ENCODE measurements at regions not wholly inside any gene's neighbourhood (a gene's known extent, or its start where the extent isn't known, plus 50 kb on each side); places are given as distances from the start of the nearest gene placed in this dataset.

GRCh38 chr2:161061786-161062185 lies 98.4 kb upstream of the TANK start:
- no peaks in the 10 kb centered on the region for H3K9me2 ChIP-seq (ENCODE audit: low read depth, low read length)
- H3K27me3 ChIP-seq (ENCODE audit: insufficient read depth, low read length), result no peaks in the 10 kb centered on the region; the same call in 1 of the 2 replicates
- no peak overlapping the region for H3K4me2 ChIP-seq (ENCODE audit: low read length)
- no peaks in the 10 kb centered on the region for H4K20me1 ChIP-seq (ENCODE audit: insufficient read depth, low read length)
- no peaks in the 10 kb centered on the region for H3K4me1 ChIP-seq (ENCODE audit: insufficient read depth, low read length, severe bottlenecking)
- no peak overlapping the region for H3K27ac ChIP-seq (ENCODE audit: low read depth, low read length, poor library complexity, severe bottlenecking)
- no peak overlapping the region for H3K9ac ChIP-seq (ENCODE audit: low read length)
- no peaks in the 10 kb centered on the region for H3K36me3 ChIP-seq (ENCODE audit: insufficient read depth, low read length)
- no peak overlapping the region for H3K4me3 ChIP-seq (ENCODE audit: low read depth, low read length, poor library complexity, severe bottlenecking)
- no peaks in the 10 kb centered on the region for H3K9me3 ChIP-seq (ENCODE audit: low read length)
- no peaks in the 10 kb centered on the region for H3K79me2 ChIP-seq (ENCODE audit: insufficient read depth, low read length)
- H3F3A ChIP-seq (ENCODE audit: insufficient read depth, low read length), result no peaks in the 10 kb centered on the region
- no peak overlapping the region for H2AFZ ChIP-seq (ENCODE audit: low read length)
- no peak for TF ChIP-seq EZH2 (IDR thresholded peaks at IDR 0.05; ENCODE audit: borderline replicate concordance, low read length)
- TF ChIP-seq CTCF (IDR thresholded peaks at IDR 0.05; ENCODE audit: low read length), result no peak

GRCh38 chr2:161063157-161063945 lies 96.9 kb upstream of the TANK start:
- TF ChIP-seq CTCF (IDR thresholded peaks at IDR 0.05; ENCODE audit: low read length) (peak; percentile 87), EZH2 (IDR thresholded peaks at IDR 0.05; ENCODE audit: borderline replicate concordance, low read length) (no peak)

GRCh38 chr2:161063946-161064306 lies 96.3 kb upstream of the TANK start:
- Histone ChIP-seq H3K27me3 (ENCODE audit: insufficient read depth, low read length) (no peaks in the 10 kb centered on the region; the same call in 1 of the 2 replicates), H3K4me1 (ENCODE audit: insufficient read depth, low read length, severe bottlenecking) (no peaks in the 10 kb centered on the region), H3K4me2 (ENCODE audit: low read length) (no peak overlapping the region), H3K9me2 (ENCODE audit: low read depth, low read length) (no peaks in the 10 kb centered on the region), H3K36me3 (ENCODE audit: insufficient read depth, low read length) (no peaks in the 10 kb centered on the region), H3K79me2 (ENCODE audit: insufficient read depth, low read length) (no peaks in the 10 kb centered on the region), H3K27ac (ENCODE audit: low read depth, low read length, poor library complexity, severe bottlenecking) (no peak overlapping the region), H4K20me1 (ENCODE audit: insufficient read depth, low read length) (no peaks in the 10 kb centered on the region), H3K4me3 (ENCODE audit: low read depth, low read length, poor library complexity, severe bottlenecking) (no peak overlapping the region), H3F3A (ENCODE audit: insufficient read depth, low read length) (no peaks in the 10 kb centered on the region), H3K9me3 (ENCODE audit: low read length) (no peaks in the 10 kb centered on the region), H2AFZ (ENCODE audit: low read length) (no peak overlapping the region), H3K9ac (ENCODE audit: low read length) (no peak overlapping the region)
- TF ChIP-seq CTCF (IDR thresholded peaks at IDR 0.05; ENCODE audit: low read length) (no peak), EZH2 (IDR thresholded peaks at IDR 0.05; ENCODE audit: borderline replicate concordance, low read length) (no peak)

More at GRCh38 chr2:161063157-161063945, 96.9 kb upstream of the TANK start:
- no peaks in the 10 kb centered on the region for H3F3A ChIP-seq (ENCODE audit: insufficient read depth, low read length)
- H3K9ac ChIP-seq (ENCODE audit: low read length), result no peak overlapping the region
- no peaks in the 10 kb centered on the region for H3K4me1 ChIP-seq (ENCODE audit: insufficient read depth, low read length, severe bottlenecking)
- no peak overlapping the region for H3K4me3 ChIP-seq (ENCODE audit: low read depth, low read length, poor library complexity, severe bottlenecking)
- no peaks in the 10 kb centered on the region for H4K20me1 ChIP-seq (ENCODE audit: insufficient read depth, low read length)
- H2AFZ ChIP-seq (ENCODE audit: low read length), result no peak overlapping the region
- H3K9me2 ChIP-seq (ENCODE audit: low read depth, low read length), result no peaks in the 10 kb centered on the region
- H3K27ac ChIP-seq (ENCODE audit: low read depth, low read length, poor library complexity, severe bottlenecking), result no peak overlapping the region
- H3K36me3 ChIP-seq (ENCODE audit: insufficient read depth, low read length), result no peaks in the 10 kb centered on the region
- H3K27me3 ChIP-seq (ENCODE audit: insufficient read depth, low read length), result no peaks in the 10 kb centered on the region; the same call in 1 of the 2 replicates
- H3K79me2 ChIP-seq (ENCODE audit: insufficient read depth, low read length), result no peaks in the 10 kb centered on the region
- no peak overlapping the region for H3K4me2 ChIP-seq (ENCODE audit: low read length)
- no peaks in the 10 kb centered on the region for H3K9me3 ChIP-seq (ENCODE audit: low read length)
